ENCODE measurements at regions not wholly inside any gene's neighbourhood (a gene's known extent, or its start where the extent isn't known, plus 50 kb on each side); places are given as distances from the start of the nearest gene placed in this dataset.

- Mint-ChIP-seq H3K27me3 (no peaks in the 10 kb centered on the region), H3K4me1 (no peaks in the 10 kb centered on the region), H3K9me3 (no peaks in the 10 kb centered on the region), H3K36me3 (ENCODE audit: insufficient read depth) (no peaks in the 10 kb centered on the region), H3K4me3 (no peak overlapping the region), H3K27ac (ENCODE audit: low read depth) (no peak overlapping the region)
- ATAC-seq (replicated peaks; ENCODE audit: extremely low read depth, poor library complexity, severe bottlenecking) (no peak), DNase-seq (ENCODE audit: low spot score in 2 of 2) (no peak)
These were observed 605.6 kb upstream of the BOD1L1 start for GRCh38 chr4:14233126-14233525.

GRCh38 chr4:14234307-14234706 lies 606.8 kb upstream of the BOD1L1 start:
- no peak overlapping the region for H3K27ac Mint-ChIP-seq (ENCODE audit: low read depth)
- DNase-seq (ENCODE audit: low spot score in 2 of 2): no peak
- no peaks in the 10 kb centered on the region for H3K36me3 Mint-ChIP-seq (ENCODE audit: insufficient read depth)
- H3K4me1 Mint-ChIP-seq: no peaks in the 10 kb centered on the region
- no peak for ATAC-seq (replicated peaks; ENCODE audit: extremely low read depth, poor library complexity, severe bottlenecking)
- no peaks in the 10 kb centered on the region for H3K27me3 Mint-ChIP-seq
- H3K9me3 Mint-ChIP-seq: no peaks in the 10 kb centered on the region
- H3K4me3 Mint-ChIP-seq: no peak overlapping the region

- no peak for ATAC-seq (replicated peaks; ENCODE audit: extremely low read depth, poor library complexity, severe bottlenecking)
- no peak overlapping the region for H3K4me3 Mint-ChIP-seq
- no peaks in the 10 kb centered on the region for H3K9me3 Mint-ChIP-seq
- no peaks in the 10 kb centered on the region for H3K27me3 Mint-ChIP-seq
- no peak overlapping the region for H3K27ac Mint-ChIP-seq (ENCODE audit: low read depth)
- DNase-seq (ENCODE audit: low spot score in 2 of 2): no peak
- H3K36me3 Mint-ChIP-seq (ENCODE audit: insufficient read depth): no peaks in the 10 kb centered on the region
- H3K4me1 Mint-ChIP-seq: no peaks in the 10 kb centered on the region
These were observed 608.8 kb upstream of the BOD1L1 start for GRCh38 chr4:14236359-14236758.

- DNase-seq (ENCODE audit: low spot score in 2 of 2) (no peak), ATAC-seq (replicated peaks; ENCODE audit: extremely low read depth, poor library complexity, severe bottlenecking) (no peak)
- no peaks in the 10 kb centered on the region for H3K9me3 Mint-ChIP-seq
- H3K27me3 Mint-ChIP-seq: no peaks in the 10 kb centered on the region
- H3K36me3 Mint-ChIP-seq (ENCODE audit: insufficient read depth): no peaks in the 10 kb centered on the region
- no peaks in the 10 kb centered on the region for H3K4me1 Mint-ChIP-seq
- H3K4me3 Mint-ChIP-seq: no peak overlapping the region
- H3K27ac Mint-ChIP-seq (ENCODE audit: low read depth): no peak overlapping the region
These were observed 610.4 kb upstream of the BOD1L1 start for GRCh38 chr4:14237911-14238310.

GRCh38 chr4:14241574-14241973 lies 614.0 kb upstream of the BOD1L1 start:
- H3K4me1 Mint-ChIP-seq: no peaks in the 10 kb centered on the region
- DNase-seq (ENCODE audit: low spot score in 2 of 2): no peak
- no peaks in the 10 kb centered on the region for H3K9me3 Mint-ChIP-seq
- no peak for ATAC-seq (replicated peaks; ENCODE audit: extremely low read depth, poor library complexity, severe bottlenecking)
- no peak overlapping the region for H3K27ac Mint-ChIP-seq (ENCODE audit: low read depth)
- H3K36me3 Mint-ChIP-seq (ENCODE audit: insufficient read depth): no peaks in the 10 kb centered on the region
- no peak overlapping the region for H3K4me3 Mint-ChIP-seq
- no peaks in the 10 kb centered on the region for H3K27me3 Mint-ChIP-seq

- no peaks in the 10 kb centered on the region for H3K27me3 Mint-ChIP-seq
- no peak overlapping the region for H3K4me3 Mint-ChIP-seq
- no peak for DNase-seq (ENCODE audit: low spot score in 2 of 2)
- H3K27ac Mint-ChIP-seq (ENCODE audit: low read depth): no peak overlapping the region
- no peak for ATAC-seq (replicated peaks; ENCODE audit: extremely low read depth, poor library complexity, severe bottlenecking)
- H3K36me3 Mint-ChIP-seq (ENCODE audit: insufficient read depth): peaks cover 1% of the 10 kb centered on the region
- no peaks in the 10 kb centered on the region for H3K4me1 Mint-ChIP-seq
- peaks cover 13% of the 10 kb centered on the region for H3K9me3 Mint-ChIP-seq
These were observed 620.2 kb upstream of the BOD1L1 start for GRCh38 chr4:14247767-14248166.

- ATAC-seq (replicated peaks; ENCODE audit: extremely low read depth, poor library complexity, severe bottlenecking) (no peak), DNase-seq (ENCODE audit: low spot score in 2 of 2) (no peak)
- H3K9me3 Mint-ChIP-seq: peaks cover 19% of the 10 kb centered on the region
- H3K4me1 Mint-ChIP-seq: no peaks in the 10 kb centered on the region
- H3K27ac Mint-ChIP-seq (ENCODE audit: low read depth): no peak overlapping the region
- peaks cover 1% of the 10 kb centered on the region for H3K36me3 Mint-ChIP-seq (ENCODE audit: insufficient read depth)
- H3K4me3 Mint-ChIP-seq: no peak overlapping the region
- H3K27me3 Mint-ChIP-seq: no peaks in the 10 kb centered on the region
These were observed 621.7 kb upstream of the BOD1L1 start for GRCh38 chr4:14249226-14249625.

- H3K4me1 Mint-ChIP-seq: no peaks in the 10 kb centered on the region
- peaks cover 19% of the 10 kb centered on the region for H3K9me3 Mint-ChIP-seq
- no peak for DNase-seq (ENCODE audit: low spot score in 2 of 2)
- H3K36me3 Mint-ChIP-seq (ENCODE audit: insufficient read depth): peaks cover 1% of the 10 kb centered on the region
- H3K4me3 Mint-ChIP-seq: no peak overlapping the region
- H3K27ac Mint-ChIP-seq (ENCODE audit: low read depth): no peak overlapping the region
- no peak for ATAC-seq (replicated peaks; ENCODE audit: extremely low read depth, poor library complexity, severe bottlenecking)
- H3K27me3 Mint-ChIP-seq: no peaks in the 10 kb centered on the region
These were observed 626.7 kb upstream of the BOD1L1 start for GRCh38 chr4:14254252-14254651.

- H3K4me3 Mint-ChIP-seq: no peak overlapping the region
- DNase-seq (ENCODE audit: low spot score in 2 of 2) (no peak), ATAC-seq (replicated peaks; ENCODE audit: extremely low read depth, poor library complexity, severe bottlenecking) (no peak)
- H3K27me3 Mint-ChIP-seq: no peaks in the 10 kb centered on the region
- H3K4me1 Mint-ChIP-seq: no peaks in the 10 kb centered on the region
- no peaks in the 10 kb centered on the region for H3K36me3 Mint-ChIP-seq (ENCODE audit: insufficient read depth)
- H3K9me3 Mint-ChIP-seq: peaks cover 18% of the 10 kb centered on the region
- H3K27ac Mint-ChIP-seq (ENCODE audit: low read depth): no peak overlapping the region
These were observed 627.4 kb upstream of the BOD1L1 start for GRCh38 chr4:14254926-14255325.

- no peaks in the 10 kb centered on the region for H3K4me1 Mint-ChIP-seq
- DNase-seq (ENCODE audit: low spot score in 2 of 2) (no peak), ATAC-seq (replicated peaks; ENCODE audit: extremely low read depth, poor library complexity, severe bottlenecking) (no peak)
- no peak overlapping the region for H3K27ac Mint-ChIP-seq (ENCODE audit: low read depth)
- no peaks in the 10 kb centered on the region for H3K27me3 Mint-ChIP-seq
- no peak overlapping the region for H3K4me3 Mint-ChIP-seq
- H3K9me3 Mint-ChIP-seq: peaks cover 5% of the 10 kb centered on the region
- peaks cover 2% of the 10 kb centered on the region for H3K36me3 Mint-ChIP-seq (ENCODE audit: insufficient read depth)
These were observed 630.4 kb upstream of the BOD1L1 start for GRCh38 chr4:14257903-14258302.

GRCh38 chr4:14259936-14260335 lies 632.4 kb upstream of the BOD1L1 start:
- no peaks in the 10 kb centered on the region for H3K4me1 Mint-ChIP-seq
- H3K27me3 Mint-ChIP-seq: no peaks in the 10 kb centered on the region
- peaks cover 3% of the 10 kb centered on the region for H3K36me3 Mint-ChIP-seq (ENCODE audit: insufficient read depth)
- H3K27ac Mint-ChIP-seq (ENCODE audit: low read depth): no peak overlapping the region
- no peak for ATAC-seq (replicated peaks; ENCODE audit: extremely low read depth, poor library complexity, severe bottlenecking)
- no peaks in the 10 kb centered on the region for H3K9me3 Mint-ChIP-seq
- DNase-seq (ENCODE audit: low spot score in 2 of 2): no peak
- H3K4me3 Mint-ChIP-seq: no peak overlapping the region

GRCh38 chr4:14260591-14260990 lies 633.1 kb upstream of the BOD1L1 start:
- DNase-seq (ENCODE audit: low spot score in 2 of 2) (no peak), ATAC-seq (replicated peaks; ENCODE audit: extremely low read depth, poor library complexity, severe bottlenecking) (no peak)
- no peaks in the 10 kb centered on the region for H3K9me3 Mint-ChIP-seq
- no peaks in the 10 kb centered on the region for H3K27me3 Mint-ChIP-seq
- H3K36me3 Mint-ChIP-seq (ENCODE audit: insufficient read depth): peaks cover 4% of the 10 kb centered on the region
- H3K27ac Mint-ChIP-seq (ENCODE audit: low read depth): no peak overlapping the region
- H3K4me3 Mint-ChIP-seq: no peak overlapping the region
- H3K4me1 Mint-ChIP-seq: no peaks in the 10 kb centered on the region

GRCh38 chr4:14262221-14262620 lies 634.7 kb upstream of the BOD1L1 start:
- no peaks in the 10 kb centered on the region for H3K4me1 Mint-ChIP-seq
- H3K27me3 Mint-ChIP-seq: no peaks in the 10 kb centered on the region
- H3K36me3 Mint-ChIP-seq (ENCODE audit: insufficient read depth): peaks cover 4% of the 10 kb centered on the region
- no peak overlapping the region for H3K4me3 Mint-ChIP-seq
- no peak overlapping the region for H3K27ac Mint-ChIP-seq (ENCODE audit: low read depth)
- DNase-seq (ENCODE audit: low spot score in 2 of 2): no peak
- no peaks in the 10 kb centered on the region for H3K9me3 Mint-ChIP-seq
- ATAC-seq (replicated peaks; ENCODE audit: extremely low read depth, poor library complexity, severe bottlenecking): no peak

GRCh38 chr4:14264437-14264836 lies 636.9 kb upstream of the BOD1L1 start:
- Mint-ChIP-seq H3K27ac (ENCODE audit: low read depth) (no peak overlapping the region), H3K27me3 (no peaks in the 10 kb centered on the region), H3K36me3 (ENCODE audit: insufficient read depth) (peaks cover 4% of the 10 kb centered on the region), H3K4me1 (no peaks in the 10 kb centered on the region), H3K9me3 (no peaks in the 10 kb centered on the region), H3K4me3 (no peak overlapping the region)
- DNase-seq (ENCODE audit: low spot score in 2 of 2): no peak
- no peak for ATAC-seq (replicated peaks; ENCODE audit: extremely low read depth, poor library complexity, severe bottlenecking)

All from central memory CD8-positive, alpha-beta T cell (primary cell).